C4-2B (cell line): ENCODE measurements at regions not wholly inside any gene's neighbourhood (a gene's known extent, or its start where the extent isn't known, plus 50 kb on each side); places are given as distances from the start of the nearest gene placed in this dataset.

Experiments
- H3K27ac ChIP-seq: fragments of 450-650 bp; 2 replicates; pipeline ENCODE4 v1.5.1; 2017
- CTCF ChIP-seq: fragments of 450-650 bp; conservative IDR thresholded peaks from 2 replicates; pipeline ENCODE4 v1.5.1; 2017; ENCODE audit warnings: mild to moderate bottlenecking
- ZFX ChIP-seq: fragments of 450-650 bp; IDR thresholded peaks from 2 replicates; pipeline ENCODE4 v1.6.1; 2017

DNA sequence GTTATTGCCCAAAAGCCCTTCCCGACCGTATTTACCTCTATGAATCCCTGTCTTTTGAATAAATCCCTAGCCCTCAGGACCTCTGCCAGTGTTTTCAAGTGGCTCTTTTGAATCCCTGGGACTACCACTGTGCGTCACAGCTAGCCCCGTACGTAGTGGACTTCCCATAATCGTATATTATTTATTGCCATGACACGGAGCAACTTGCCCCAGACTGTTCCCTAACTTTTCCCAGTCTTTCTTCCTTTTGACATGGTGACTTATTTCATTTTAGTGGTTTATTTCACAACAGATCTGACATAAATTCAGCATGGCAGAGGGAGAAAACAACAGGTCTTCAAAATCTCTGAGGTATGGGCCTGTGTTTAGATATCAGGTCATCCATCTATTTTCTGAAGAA lies 318.6 kb upstream of the KLF6 start:
- no peak for TF ChIP-seq CTCF
- no peak for TF ChIP-seq ZFX
- H3K27ac ChIP-seq, result no peak overlapping the region

GRCh38 chr10:4102802-4103344 lies 317.9 kb upstream of the KLF6 start:
- no peak overlapping the region for H3K27ac ChIP-seq
- TF ChIP-seq ZFX (no peak), CTCF (no peak)

DNA sequence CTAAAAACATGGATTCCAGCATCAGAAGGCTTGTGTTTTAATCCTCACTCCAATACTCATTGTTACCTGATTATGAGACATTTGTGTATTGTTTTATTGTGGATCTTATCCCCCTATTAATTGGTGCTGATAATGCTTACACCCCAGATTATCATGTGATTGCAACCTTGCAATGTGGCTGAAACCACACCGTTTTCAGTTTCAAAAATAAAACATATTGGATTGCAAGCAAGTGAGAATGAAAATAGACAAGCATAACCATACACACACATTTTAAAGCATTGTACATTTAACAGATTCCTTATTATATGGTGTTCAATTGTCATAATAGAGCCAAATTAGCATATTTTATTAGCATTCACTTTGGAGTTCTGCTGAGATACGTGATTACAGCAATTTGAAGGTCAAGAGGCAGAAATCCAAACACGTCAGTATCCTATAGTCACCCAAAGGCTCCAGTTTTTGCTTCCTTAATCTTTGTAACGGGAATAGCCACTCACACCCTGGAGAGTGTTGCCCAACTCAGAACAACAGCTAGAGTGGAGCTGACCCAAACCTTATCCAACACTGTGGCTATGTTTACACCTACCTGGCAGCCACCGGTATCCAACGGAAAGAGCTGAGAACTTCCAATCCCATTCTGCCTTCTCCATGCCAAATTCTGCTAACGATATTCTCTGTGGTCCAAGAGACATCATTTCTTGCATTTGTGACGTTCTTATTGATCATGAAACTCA lies 317.1 kb upstream of the KLF6 start:
- TF ChIP-seq CTCF, result no peak
- no peak for TF ChIP-seq ZFX
- H3K27ac ChIP-seq, result no peak overlapping the region

- TF ChIP-seq CTCF (no peak), ZFX (no peak)
- H3K27ac ChIP-seq, result no peak overlapping the region
These were observed 315.4 kb upstream of the KLF6 start for GRCh38 chr10:4100380-4100779.

DNA sequence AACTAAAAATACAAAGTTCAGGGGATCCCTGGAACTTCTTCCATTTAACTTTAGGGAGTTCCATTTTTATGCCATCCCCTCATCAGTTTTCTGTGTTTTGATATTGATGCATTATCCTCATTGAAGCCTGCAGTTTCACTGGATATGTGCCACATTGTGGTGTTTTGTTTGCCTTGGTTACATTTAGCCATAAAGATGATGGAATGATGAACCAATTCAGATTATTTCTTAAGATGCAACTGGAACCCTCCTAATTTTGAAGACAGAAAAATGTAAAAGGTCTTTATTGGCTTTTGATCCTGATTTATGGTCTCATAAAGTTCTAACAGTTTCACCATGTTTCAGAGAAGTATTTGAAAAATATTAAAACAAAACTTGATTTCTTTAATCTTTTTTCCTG lies 314.2 kb upstream of the KLF6 start:
- no peak for TF ChIP-seq ZFX
- no peak for TF ChIP-seq CTCF
- no peak overlapping the region for H3K27ac ChIP-seq

- H3K27ac ChIP-seq, result no peak overlapping the region
- no peak for TF ChIP-seq CTCF
- TF ChIP-seq ZFX, result no peak
These were observed 310.3 kb upstream of the KLF6 start for GRCh38 chr10:4095166-4095917.

GRCh38 chr10:4094751-4095150 lies 309.7 kb upstream of the KLF6 start:
- TF ChIP-seq CTCF (no peak), ZFX (no peak)
- no peak overlapping the region for H3K27ac ChIP-seq
